Activated T-helper 9 cell treated with anti-CD3 and anti-CD28 coated beads, Interleukin-2, amount 50 U/mL, for 16 hours (primary cell): ENCODE measurements at regions not wholly inside any gene's neighbourhood (a gene's known extent, or its start where the extent isn't known, plus 50 kb on each side); places are given as distances from the start of the nearest gene placed in this dataset.
"Not testable (repeated sequence)": the region's sequence is repeated elsewhere in the genome, so short reads cannot be mapped to it uniquely, and the experiment has no call there.

Experiments
- DNase-seq: peaks from one replicate; pipeline ENCODE4 v3.0.0-alpha.2; 2020; ENCODE audit warnings: low read depth

GRCh38 chr2:198913394-198914152 lies 544.2 kb downstream of the SATB2 start:
- DNase-seq, result no peak

- DNase-seq, result no peak
Observed at GRCh38 chr2:198909525-198910267, 548.0 kb downstream of the SATB2 start.

- DNase-seq, result no peak
Observed at GRCh38 chr2:198905881-198906612, 551.7 kb downstream of the SATB2 start.

- no peak for DNase-seq
Observed at GRCh38 chr2:198901894-198902293, 555.8 kb downstream of the SATB2 start.

GRCh38 chr2:198900141-198900540 lies 557.6 kb downstream of the SATB2 start:
- DNase-seq, result no peak

GRCh38 chr2:198890490-198890889 lies 567.2 kb downstream of the SATB2 start:
- no peak for DNase-seq

GRCh38 chr2:198883604-198884003 lies 574.1 kb downstream of the SATB2 start:
- DNase-seq, result no peak

GRCh38 chr2:198880986-198881385 lies 576.8 kb downstream of the SATB2 start:
- no peak for DNase-seq

- no peak for DNase-seq
Observed at GRCh38 chr2:198880421-198880820, 577.3 kb downstream of the SATB2 start.

GRCh38 chr2:198874472-198874858 lies 583.3 kb downstream of the SATB2 start:
- no peak for DNase-seq

GRCh38 chr2:198873503-198874471 lies 584.0 kb downstream of the SATB2 start:
- no peak for DNase-seq

GRCh38 chr2:198863655-198864054 lies 594.1 kb downstream of the SATB2 start:
- no peak for DNase-seq

GRCh38 chr2:198861080-198861479 lies 596.7 kb downstream of the SATB2 start:
- DNase-seq, result no peak

- DNase-seq, result no peak
Observed at GRCh38 chr2:198857246-198857645, 600.5 kb downstream of the SATB2 start.

- not testable (repeated sequence) for DNase-seq
Observed at GRCh38 chr2:198855746-198856145, 602.0 kb downstream of the SATB2 start.

GRCh38 chr2:198852248-198852647 lies 605.5 kb downstream of the SATB2 start:
- no peak for DNase-seq

- no peak for DNase-seq
Observed at GRCh38 chr2:198825534-198825933, 632.2 kb downstream of the SATB2 start.

GRCh38 chr2:198817536-198817935 lies 640.2 kb downstream of the SATB2 start:
- no peak for DNase-seq

GRCh38 chr2:198815626-198816025 lies 642.1 kb downstream of the SATB2 start:
- DNase-seq, result no peak

- DNase-seq, result no peak
Observed at GRCh38 chr2:198811198-198811597, 646.5 kb downstream of the SATB2 start.

GRCh38 chr2:198809976-198810375 lies 647.8 kb downstream of the SATB2 start:
- no peak for DNase-seq

- DNase-seq, result no peak
Observed at GRCh38 chr2:198807131-198807530, 650.6 kb downstream of the SATB2 start.
